Left cardiac atrium (tissue), 4 donors: ENCODE measurements at regions not wholly inside any gene's neighbourhood (a gene's known extent, or its start where the extent isn't known, plus 50 kb on each side); places are given as distances from the start of the nearest gene placed in this dataset.

Source experiments
- ATAC-seq, 2 donors: fragments of 200-7000 bp; cut with Tn5 transposase; one replicate each; pipeline ENCODE4 v1.9.1; 2020; ENCODE audit warnings: mild to moderate bottlenecking in 2 of 2, moderate library complexity in 2 of 2
- DNase-seq: peaks from one replicate; pipeline ENCODE4 v3.0.0-alpha.2; 2020
- intact Hi-C, 2 donors: fragments of 100-400 bp; cut with DNase I; formaldehyde crosslinking; loops; one replicate each; pipeline versions ENCODE4 v1.14.1 to v1.15.1; 2022 to 2023
- donor health status: DM: no; HTN: yes; CAD: no.
- donor health status: DM: no; HTN: yes; CAD: no; lungs with severe emphysema.
- donor health status: DM: yes; HTN: yes; CAD: no.
- donor health status: Dilated cardiomyopathy.

DNA sequence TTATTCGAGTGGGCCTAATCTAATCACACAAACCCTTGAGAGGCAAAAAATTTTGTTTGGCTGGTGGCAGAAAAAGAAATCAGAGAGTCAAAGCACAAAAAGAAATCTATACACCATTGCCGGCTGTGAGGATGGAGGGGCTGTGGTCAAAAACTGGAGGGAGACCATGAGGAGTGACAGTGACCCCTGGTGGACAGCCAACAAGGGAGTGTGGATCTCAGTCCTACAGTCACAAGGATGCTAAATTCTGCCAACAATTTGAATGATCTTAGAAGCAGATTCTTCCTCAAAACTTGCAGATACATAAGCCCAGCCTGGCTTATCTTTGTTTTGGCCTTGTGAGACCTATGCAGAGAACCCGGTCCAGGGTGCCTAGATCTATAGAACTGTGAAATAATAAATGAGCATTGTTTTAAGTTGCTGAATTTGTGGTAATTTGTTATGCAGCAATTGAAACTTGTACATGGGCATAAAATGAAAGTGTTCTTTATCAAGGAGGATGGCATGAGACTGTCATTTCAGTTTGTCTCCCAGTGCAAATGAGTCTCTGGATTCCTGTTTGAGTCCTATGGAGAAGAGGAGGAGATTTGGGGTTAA is 103.0 kb upstream of the ARHGEF26 start:
- no peak for DNase-seq
- intact Hi-C loops: no loop called here
- no peak for ATAC-seq

GRCh38 chr3:154022606-154023005 is 98.6 kb upstream of the ARHGEF26 start:
- DNase-seq (no peak), ATAC-seq (no peak)
- intact Hi-C loops: no loop called here

GRCh38 chr3:154023148-154023547 is 98.0 kb upstream of the ARHGEF26 start:
- no peak for ATAC-seq

DNA sequence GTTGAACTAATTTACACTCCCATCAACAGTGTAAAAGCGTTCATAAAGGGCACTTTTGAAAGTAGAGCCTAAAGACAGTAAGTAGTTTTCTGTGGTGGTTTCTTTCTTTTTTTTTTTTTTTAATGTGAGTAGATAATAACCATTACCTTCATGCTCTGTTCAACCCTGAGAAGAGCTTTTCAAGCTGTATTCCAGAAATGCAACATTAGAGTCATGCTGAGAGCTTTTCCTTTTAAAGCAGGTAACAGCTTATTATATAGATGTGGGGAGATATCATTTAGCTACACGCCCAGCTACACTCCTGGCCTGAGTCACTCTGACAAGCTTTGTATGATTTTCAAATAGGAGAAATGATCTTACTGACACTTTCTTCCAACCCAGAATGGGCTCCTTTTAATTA is 96.2 kb upstream of the ARHGEF26 start:
- ATAC-seq (no peak), DNase-seq (no peak)
- intact Hi-C loops: no loop called here

More at GRCh38 chr3:154023148-154023547, 98.0 kb upstream of the ARHGEF26 start:
- no peak for DNase-seq
- intact Hi-C loops: no loop called here

- no peak for ATAC-seq
These were observed 91.3 kb upstream of the ARHGEF26 start for GRCh38 chr3:154029926-154030325.

GRCh38 chr3:154034797-154035330 is 86.3 kb upstream of the ARHGEF26 start:
- ATAC-seq (no peak), DNase-seq (no peak)
- intact Hi-C loops: no loop called here

More at GRCh38 chr3:154029926-154030325, 91.3 kb upstream of the ARHGEF26 start:
- no peak for DNase-seq
- intact Hi-C loops: no loop called here

DNA sequence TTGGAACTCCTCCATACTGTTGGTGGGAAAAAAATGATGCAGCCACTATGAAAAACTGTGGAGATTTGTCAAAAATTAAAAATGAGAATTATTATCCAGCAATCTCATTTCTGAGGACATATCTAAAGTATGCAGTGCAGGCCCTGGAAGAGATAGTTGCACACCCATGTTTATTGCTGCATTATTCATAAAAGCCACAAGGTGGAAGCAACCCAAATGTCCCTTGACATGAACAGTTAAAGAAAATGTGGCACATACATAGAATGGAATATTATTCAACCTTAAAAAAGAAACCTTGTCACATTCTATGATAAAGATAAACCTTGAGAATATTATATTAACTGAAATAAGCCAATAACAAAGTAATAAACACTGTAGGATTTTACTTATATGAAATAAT is 80.9 kb upstream of the ARHGEF26 start:
- no peak for ATAC-seq
- intact Hi-C loops: no loop called here
- no peak for DNase-seq

DNA sequence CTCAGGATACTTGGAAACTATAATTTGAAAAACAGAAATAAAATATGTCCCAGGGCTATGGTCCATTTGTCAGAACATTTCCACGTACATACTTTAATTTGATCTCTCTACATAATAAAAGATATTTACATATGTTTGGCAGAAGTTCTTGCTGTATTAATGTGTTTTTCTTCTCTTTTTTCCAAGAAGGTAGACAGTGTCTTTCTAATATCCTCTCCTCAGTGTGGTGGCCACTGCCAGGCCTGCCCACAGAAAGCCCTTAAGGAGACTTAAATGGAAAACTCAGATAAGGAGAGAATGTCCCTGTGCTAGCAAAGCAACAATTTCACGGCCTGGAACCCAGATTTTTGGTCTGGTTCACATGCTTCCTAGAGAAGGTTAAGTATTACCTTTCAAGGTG is 76.5 kb upstream of the ARHGEF26 start:
- ATAC-seq (no peak), DNase-seq (no peak)
- intact Hi-C loops: no loop called here

GRCh38 chr3:154050216-154050615 is 71.0 kb upstream of the ARHGEF26 start:
- DNase-seq: no peak
- intact Hi-C loops: no loop called here
- ATAC-seq: no peak

DNA sequence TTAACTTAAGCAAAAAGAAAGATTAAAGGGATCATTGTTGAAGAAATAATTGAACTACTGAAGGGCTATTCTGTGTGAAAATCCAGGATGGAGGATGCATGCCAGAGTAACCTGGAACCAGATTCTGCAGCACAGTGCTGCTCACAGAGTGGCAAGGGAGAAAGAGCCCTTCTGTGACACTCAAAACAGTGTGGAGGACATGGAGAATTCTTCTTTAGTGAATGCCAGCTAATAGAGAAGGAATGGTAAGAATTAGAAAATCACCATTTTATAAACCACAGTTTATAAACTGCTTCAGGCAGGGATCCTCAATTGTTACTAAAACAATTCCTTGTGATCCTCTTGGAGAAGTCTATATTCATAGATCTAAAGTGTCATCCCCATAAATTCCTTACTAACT is 70.4 kb upstream of the ARHGEF26 start:
- DNase-seq: no peak
- intact Hi-C loops: no loop called here
- ATAC-seq: no peak

GRCh38 chr3:154059833-154060232 is 61.4 kb upstream of the ARHGEF26 start:
- no peak for DNase-seq
- intact Hi-C loops: no loop called here
- peak in 1 of 2 donors; percentile 17 for ATAC-seq

GRCh38 chr3:154060238-154061000 is 60.8 kb upstream of the ARHGEF26 start:
- intact Hi-C loops: no loop called here
- peak; percentile 95 for ATAC-seq
- no peak for DNase-seq

DNA sequence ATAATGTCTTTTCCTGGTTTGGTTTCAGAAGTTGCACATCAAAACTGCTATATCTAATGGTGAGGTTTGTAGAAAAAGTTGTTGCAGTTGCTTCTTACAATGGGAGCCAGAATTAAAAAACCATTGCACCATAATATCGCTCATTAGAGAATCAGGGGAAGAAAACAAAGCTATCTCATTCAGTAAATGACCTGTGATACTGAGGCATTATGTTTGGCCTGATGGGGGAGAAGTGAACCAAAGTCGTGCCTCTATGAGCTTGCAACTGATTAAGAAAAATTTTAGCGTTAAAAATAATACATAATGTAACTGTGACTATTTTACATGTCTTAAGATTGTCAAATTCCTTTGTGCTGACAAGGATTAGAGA is 60.2 kb upstream of the ARHGEF26 start:
- DNase-seq: no peak
- peak in 1 of 2 donors; percentile 6 for ATAC-seq

GRCh38 chr3:154062513-154062912 is 58.7 kb upstream of the ARHGEF26 start:
- no peak for DNase-seq
- intact Hi-C loops: no loop called here
- ATAC-seq: no peak

More for the DNA sequence above, 60.2 kb upstream of the ARHGEF26 start:
- intact Hi-C loops: no loop called here

DNA sequence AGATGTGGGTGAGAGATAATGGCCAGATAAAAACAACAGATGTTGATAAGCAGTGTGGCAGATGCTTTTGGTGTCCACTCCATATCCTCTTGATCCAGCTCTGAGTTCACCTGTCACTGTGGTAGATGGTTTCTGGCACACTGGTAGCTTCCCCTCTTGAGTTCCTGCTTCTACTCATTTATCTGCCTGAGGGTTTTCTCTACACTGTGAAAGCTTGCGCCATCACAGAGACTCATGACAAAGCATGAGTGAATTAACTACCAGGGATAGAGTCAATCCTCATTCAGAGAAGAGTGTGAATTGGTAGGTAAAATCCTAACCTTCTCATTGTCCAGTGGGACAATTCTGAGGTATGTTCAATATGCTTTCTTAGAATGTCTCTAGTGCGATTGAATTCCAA is 50.0 kb upstream of the ARHGEF26 start:
- no peak for DNase-seq
- no peak for ATAC-seq
- intact Hi-C loops: no loop called here
